ENCODE measurements at regions not wholly inside any gene's neighbourhood (a gene's known extent, or its start where the extent isn't known, plus 50 kb on each side); places are given as distances from the start of the nearest gene placed in this dataset.
"Not testable (repeated sequence)": the region's sequence is repeated elsewhere in the genome, so short reads cannot be mapped to it uniquely, and the experiment has no call there.

- no peaks in the 10 kb centered on the region for H3K4me1 ChIP-seq
- TF ChIP-seq CTCF (IDR thresholded peaks at IDR 0.05) (no peak), POLR2A (IDR thresholded peaks at IDR 0.05) (no peak)
- no peaks in the 10 kb centered on the region for H3K36me3 ChIP-seq
- DNase-seq: no peak
- no peaks in the 10 kb centered on the region for H3K9me3 ChIP-seq
- H3K4me3 ChIP-seq: no peak overlapping the region
- H3K27ac ChIP-seq: no peak overlapping the region
- H3K27me3 ChIP-seq: no peaks in the 10 kb centered on the region
Measured at GRCh38 chrX:128439159-128439558, 387.0 kb upstream of the ACTRT1 start.

GRCh38 chrX:128438082-128438481 is 385.9 kb upstream of the ACTRT1 start:
- no peak for DNase-seq
- Histone ChIP-seq H3K4me1 (no peaks in the 10 kb centered on the region), H3K27ac (no peak overlapping the region), H3K9me3 (no peaks in the 10 kb centered on the region), H3K27me3 (no peaks in the 10 kb centered on the region), H3K36me3 (no peaks in the 10 kb centered on the region), H3K4me3 (no peak overlapping the region)
- TF ChIP-seq CTCF (IDR thresholded peaks at IDR 0.05) (no peak), POLR2A (IDR thresholded peaks at IDR 0.05) (no peak)

GRCh38 chrX:128436397-128437103 is 384.3 kb upstream of the ACTRT1 start:
- H3K4me3 ChIP-seq: no peak overlapping the region
- TF ChIP-seq POLR2A (IDR thresholded peaks at IDR 0.05) (no peak), CTCF (IDR thresholded peaks at IDR 0.05) (no peak)

GRCh38 chrX:128425546-128425945 is 373.3 kb upstream of the ACTRT1 start:
- Histone ChIP-seq H3K27ac (no peak overlapping the region), H3K36me3 (no peaks in the 10 kb centered on the region), H3K4me3 (no peak overlapping the region), H3K9me3 (no peaks in the 10 kb centered on the region), H3K27me3 (no peaks in the 10 kb centered on the region), H3K4me1 (no peaks in the 10 kb centered on the region)
- no peak for TF ChIP-seq POLR2A (IDR thresholded peaks at IDR 0.05)
- no peak for TF ChIP-seq CTCF (IDR thresholded peaks at IDR 0.05)
- no peak for DNase-seq

More at GRCh38 chrX:128436397-128437103, 384.3 kb upstream of the ACTRT1 start:
- no peak for DNase-seq
- H3K9me3 ChIP-seq: no peaks in the 10 kb centered on the region
- no peak overlapping the region for H3K27ac ChIP-seq
- H3K4me1 ChIP-seq: no peaks in the 10 kb centered on the region
- H3K27me3 ChIP-seq: no peaks in the 10 kb centered on the region
- no peaks in the 10 kb centered on the region for H3K36me3 ChIP-seq

GRCh38 chrX:128408842-128409241 is 356.6 kb upstream of the ACTRT1 start:
- Histone ChIP-seq H3K4me3 (no peak overlapping the region), H3K9me3 (no peaks in the 10 kb centered on the region), H3K36me3 (no peaks in the 10 kb centered on the region), H3K27me3 (no peaks in the 10 kb centered on the region), H3K27ac (no peak overlapping the region), H3K4me1 (no peaks in the 10 kb centered on the region)
- no peak for TF ChIP-seq POLR2A (IDR thresholded peaks at IDR 0.05)
- no peak for TF ChIP-seq CTCF (IDR thresholded peaks at IDR 0.05)
- no peak for DNase-seq

GRCh38 chrX:128396601-128397000 is 344.4 kb upstream of the ACTRT1 start:
- H3K9me3 ChIP-seq: no peaks in the 10 kb centered on the region
- TF ChIP-seq POLR2A (IDR thresholded peaks at IDR 0.05) (no peak), CTCF (IDR thresholded peaks at IDR 0.05) (no peak)
- H3K36me3 ChIP-seq: no peaks in the 10 kb centered on the region
- no peaks in the 10 kb centered on the region for H3K4me1 ChIP-seq
- no peak for DNase-seq
- no peaks in the 10 kb centered on the region for H3K27me3 ChIP-seq
- no peak overlapping the region for H3K27ac ChIP-seq
- no peak overlapping the region for H3K4me3 ChIP-seq

GRCh38 chrX:128383846-128384245 is 331.6 kb upstream of the ACTRT1 start:
- H3K36me3 ChIP-seq, H3K4me3 ChIP-seq, H3K9me3 ChIP-seq, H3K27me3 ChIP-seq, DNase-seq, H3K4me1 ChIP-seq, H3K27ac ChIP-seq: not testable (repeated sequence)

Data from Peyer's patch (tissue), 4 donors.